DND-41 (cell line): ENCODE measurements at regions not wholly inside any gene's neighbourhood (a gene's known extent, or its start where the extent isn't known, plus 50 kb on each side); places are given as distances from the start of the nearest gene placed in this dataset.

Experiments used
- ATAC-seq: fragments of 200-7000 bp; cut with Tn5 transposase; 3 replicates; pipeline ENCODE4 v1.9.1; 2021; ENCODE audit warnings: low read depth; ENCODE audit not compliant: insufficient read depth
- DNase-seq: peaks from one replicate; pipeline ENCODE4 v3.0.0-alpha.2; 2020
- H2AFZ ChIP-seq: 2 replicates; pipeline ENCODE4 v1.6.0; 2012; ENCODE audit warnings: low read depth, low read length
- H3K27ac ChIP-seq: 2 replicates; pipeline ENCODE4 v1.5.1; 2012; ENCODE audit warnings: low read length, inconsistent platforms
- H3K27me3 ChIP-seq: fragments of 200-600 bp; sonication (generic); 2 replicates; pipeline ENCODE4 v1.6.0; 2012; ENCODE audit warnings: low read length, mild to moderate bottlenecking, inconsistent platforms; ENCODE audit not compliant: insufficient read depth, poor library complexity
- H3K36me3 ChIP-seq: 2 replicates; pipeline ENCODE4 v1.5.1; 2012; ENCODE audit warnings: low read length, inconsistent platforms; ENCODE audit not compliant: insufficient read depth
- H3K4me1 ChIP-seq: 2 replicates; pipeline ENCODE4 v1.5.1; 2012; ENCODE audit warnings: mild to moderate bottlenecking, low read length; ENCODE audit not compliant: insufficient read depth
- H3K4me2 ChIP-seq: 2 replicates; pipeline ENCODE4 v1.6.0; 2012; ENCODE audit warnings: mild to moderate bottlenecking, moderate library complexity, low read length, inconsistent platforms; ENCODE audit not compliant: insufficient read depth
- H3K4me3 ChIP-seq, 2 experiments: fragments of 200-600 bp in 1 of 2; shearing (Covaris generic) in 1 of 2; 2 replicates each; pipeline ENCODE4 v1.5.1; 2012 to 2016; ENCODE audit warnings: inconsistent platforms in 2 of 2, low read length in 2 of 2, mild to moderate bottlenecking in 2 of 2, low read depth in 1 of 2, moderate library complexity in 1 of 2
- H3K79me2 ChIP-seq: 2 replicates; pipeline ENCODE4 v1.6.0; 2012; ENCODE audit warnings: low read length, inconsistent platforms; ENCODE audit not compliant: insufficient read depth
- H3K9ac ChIP-seq: 2 replicates; pipeline ENCODE4 v1.6.0; 2012; ENCODE audit warnings: low read depth, mild to moderate bottlenecking, inconsistent platforms, low read length, moderate library complexity
- H3K9me3 ChIP-seq: 2 replicates; pipeline ENCODE4 v1.5.1; 2012; ENCODE audit warnings: low read length, moderate library complexity, mild to moderate bottlenecking, inconsistent platforms; ENCODE audit not compliant: insufficient read depth, severe bottlenecking
- H4K20me1 ChIP-seq: 2 replicates; pipeline ENCODE4 v1.6.0; 2012; ENCODE audit warnings: low read length; ENCODE audit not compliant: insufficient read depth
- CTCF ChIP-seq: IDR thresholded peaks from 2 replicates; pipeline ENCODE4 v1.5.1; 2012; ENCODE audit warnings: borderline replicate concordance, low read length, moderate library complexity, mild to moderate bottlenecking; ENCODE audit not compliant: poor library complexity, severe bottlenecking; ENCODE audit errors: extremely low read depth
- EZH2 ChIP-seq: IDR thresholded peaks from 3 replicates; pipeline ENCODE4 v1.6.1; 2012; ENCODE audit warnings: borderline replicate concordance, low read depth, mild to moderate bottlenecking, moderate library complexity, low read length, inconsistent platforms; ENCODE audit not compliant: severe bottlenecking

GRCh38 chr13:91214031-91214430 lies 133.5 kb upstream of the MIR17HG start:
- Histone ChIP-seq H3K9ac (no peak overlapping the region), H3K4me2 (no peak overlapping the region), H3K27me3 (no peaks in the 10 kb centered on the region), H3K4me1 (no peaks in the 10 kb centered on the region), H3K36me3 (no peaks in the 10 kb centered on the region), H3K79me2 (no peaks in the 10 kb centered on the region), H4K20me1 (no peaks in the 10 kb centered on the region), H3K9me3 (no peaks in the 10 kb centered on the region), H3K27ac (no peak overlapping the region), H3K4me3 (no peak overlapping the region), H2AFZ (no peak overlapping the region)
- TF ChIP-seq EZH2: no peak
- TF ChIP-seq CTCF: no peak
- no peak for DNase-seq
- ATAC-seq: no peak

GRCh38 chr13:91216928-91217700 lies 130.4 kb upstream of the MIR17HG start:
- no peaks in the 10 kb centered on the region for H4K20me1 ChIP-seq
- DNase-seq (no peak), ATAC-seq (no peak)
- H3K4me3 ChIP-seq: no peak overlapping the region
- H2AFZ ChIP-seq: no peak overlapping the region
- no peaks in the 10 kb centered on the region for H3K79me2 ChIP-seq
- H3K4me2 ChIP-seq: no peak overlapping the region
- no peaks in the 10 kb centered on the region for H3K27me3 ChIP-seq
- H3K4me1 ChIP-seq: no peaks in the 10 kb centered on the region
- H3K9ac ChIP-seq: no peak overlapping the region
- H3K27ac ChIP-seq: no peak overlapping the region
- H3K9me3 ChIP-seq: no peaks in the 10 kb centered on the region
- no peaks in the 10 kb centered on the region for H3K36me3 ChIP-seq
- no peak for TF ChIP-seq CTCF
- TF ChIP-seq EZH2: no peak

GRCh38 chr13:91219201-91219600 lies 128.3 kb upstream of the MIR17HG start:
- TF ChIP-seq CTCF (no peak), EZH2 (no peak)
- H2AFZ ChIP-seq: no peak overlapping the region
- ATAC-seq (no peak), DNase-seq (no peak)
- H3K4me1 ChIP-seq: no peaks in the 10 kb centered on the region
- H3K27ac ChIP-seq: no peak overlapping the region
- H3K9me3 ChIP-seq: no peaks in the 10 kb centered on the region
- no peak overlapping the region for H3K9ac ChIP-seq
- peaks cover 3% of the 10 kb centered on the region for H3K27me3 ChIP-seq
- no peak overlapping the region for H3K4me3 ChIP-seq
- no peaks in the 10 kb centered on the region for H3K79me2 ChIP-seq
- H3K4me2 ChIP-seq: no peak overlapping the region
- no peaks in the 10 kb centered on the region for H3K36me3 ChIP-seq
- H4K20me1 ChIP-seq: no peaks in the 10 kb centered on the region
